ENCODE measurements at regions not wholly inside any gene's neighbourhood (a gene's known extent, or its start where the extent isn't known, plus 50 kb on each side); places are given as distances from the start of the nearest gene placed in this dataset.

GRCh38 chr11:128196235-128196634 lies 391.1 kb downstream of the ETS1 start:
- Mint-ChIP-seq H3K36me3 (ENCODE audit: low read depth, unreplicated experiment) (no peaks in the 10 kb centered on the region), H3K4me1 (ENCODE audit: low read depth, unreplicated experiment) (no peaks in the 10 kb centered on the region), H3K4me3 (ENCODE audit: unreplicated experiment) (no peak overlapping the region), H3K27ac (ENCODE audit: unreplicated experiment) (no peak overlapping the region), H3K9me3 (ENCODE audit: unreplicated experiment) (no peaks in the 10 kb centered on the region), H3K27me3 (ENCODE audit: low read depth, unreplicated experiment) (no peaks in the 10 kb centered on the region)
- Histone ChIP-seq H4K20me1 (ENCODE audit: insufficient read depth, low read length) (no peaks in the 10 kb centered on the region), H3K4me2 (ENCODE audit: low read length) (no peak overlapping the region), H3K9me3 (ENCODE audit: insufficient read depth, low read depth, low read length) (no peaks in the 10 kb centered on the region), H3K27me3 (ENCODE audit: insufficient read depth, low read length) (no peaks in the 10 kb centered on the region), H3K36me3 (ENCODE audit: insufficient read depth, low read length) (no peaks in the 10 kb centered on the region), H3K27ac (ENCODE audit: low read depth, low read length) (no peak overlapping the region), H3K79me2 (ENCODE audit: insufficient read depth, low read length) (no peaks in the 10 kb centered on the region), H3K4me3 (ENCODE audit: insufficient read depth, low read depth, low read length) (no peak overlapping the region), H2AFZ (ENCODE audit: low read depth, low read length) (no peak overlapping the region), H3K9ac (ENCODE audit: low read length) (no peak overlapping the region), H3K4me1 (ENCODE audit: insufficient read depth, low read length) (no peaks in the 10 kb centered on the region)
- TF ChIP-seq, protein P1, sequence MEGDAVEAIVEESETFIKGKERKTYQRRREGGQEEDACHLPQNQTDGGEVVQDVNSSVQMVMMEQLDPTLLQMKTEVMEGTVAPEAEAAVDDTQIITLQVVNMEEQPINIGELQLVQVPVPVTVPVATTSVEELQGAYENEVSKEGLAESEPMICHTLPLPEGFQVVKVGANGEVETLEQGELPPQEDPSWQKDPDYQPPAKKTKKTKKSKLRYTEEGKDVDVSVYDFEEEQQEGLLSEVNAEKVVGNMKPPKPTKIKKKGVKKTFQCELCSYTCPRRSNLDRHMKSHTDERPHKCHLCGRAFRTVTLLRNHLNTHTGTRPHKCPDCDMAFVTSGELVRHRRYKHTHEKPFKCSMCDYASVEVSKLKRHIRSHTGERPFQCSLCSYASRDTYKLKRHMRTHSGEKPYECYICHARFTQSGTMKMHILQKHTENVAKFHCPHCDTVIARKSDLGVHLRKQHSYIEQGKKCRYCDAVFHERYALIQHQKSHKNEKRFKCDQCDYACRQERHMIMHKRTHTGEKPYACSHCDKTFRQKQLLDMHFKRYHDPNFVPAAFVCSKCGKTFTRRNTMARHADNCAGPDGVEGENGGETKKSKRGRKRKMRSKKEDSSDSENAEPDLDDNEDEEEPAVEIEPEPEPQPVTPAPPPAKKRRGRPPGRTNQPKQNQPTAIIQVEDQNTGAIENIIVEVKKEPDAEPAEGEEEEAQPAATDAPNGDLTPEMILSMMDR (IDR thresholded peaks at IDR 0.05; ENCODE audit: insufficient read depth, low read depth, low read length), result no peak
- no peak for TF ChIP-seq EZH2 (IDR thresholded peaks at IDR 0.05; ENCODE audit: insufficient read depth, low read length)
- DNase-seq (ENCODE audit: low read depth) (no peak), FAIRE-seq (no peak)

DNA sequence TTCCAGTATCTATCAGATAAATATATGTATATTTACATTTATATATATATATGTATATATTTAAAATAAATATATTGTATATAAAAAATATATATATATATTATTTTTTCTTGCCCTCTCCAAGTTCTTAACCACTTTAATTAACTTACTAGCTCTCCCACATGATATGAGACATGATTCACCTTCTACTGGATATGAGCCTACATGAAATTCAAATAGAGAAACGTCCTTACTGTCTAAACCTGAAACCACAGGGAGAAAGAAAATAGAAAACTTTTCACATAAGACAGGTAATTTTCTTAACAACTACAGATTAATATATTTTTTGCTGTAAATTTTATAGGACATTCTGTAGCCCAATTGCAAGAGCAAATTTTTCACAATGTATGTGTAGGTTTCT lies 391.6 kb downstream of the ETS1 start:
- H3K9me3 ChIP-seq (ENCODE audit: insufficient read depth, low read depth, low read length), result no peaks in the 10 kb centered on the region
- no peaks in the 10 kb centered on the region for H3K27me3 ChIP-seq (ENCODE audit: insufficient read depth, low read length)
- H4K20me1 ChIP-seq (ENCODE audit: insufficient read depth, low read length), result no peaks in the 10 kb centered on the region
- no peak overlapping the region for H2AFZ ChIP-seq (ENCODE audit: low read depth, low read length)
- H3K4me3 Mint-ChIP-seq (ENCODE audit: unreplicated experiment), result no peak overlapping the region
- H3K4me1 Mint-ChIP-seq (ENCODE audit: low read depth, unreplicated experiment), result no peaks in the 10 kb centered on the region
- no peak overlapping the region for H3K9ac ChIP-seq (ENCODE audit: low read length)
- no peak for FAIRE-seq
- H3K27ac Mint-ChIP-seq (ENCODE audit: unreplicated experiment), result no peak overlapping the region
- no peaks in the 10 kb centered on the region for H3K9me3 Mint-ChIP-seq (ENCODE audit: unreplicated experiment)
- no peak overlapping the region for H3K4me2 ChIP-seq (ENCODE audit: low read length)
- TF ChIP-seq EZH2 (IDR thresholded peaks at IDR 0.05; ENCODE audit: insufficient read depth, low read length), result no peak
- TF ChIP-seq, protein P1 (IDR thresholded peaks at IDR 0.05; ENCODE audit: insufficient read depth, low read depth, low read length), result no peak
- H3K36me3 Mint-ChIP-seq (ENCODE audit: low read depth, unreplicated experiment), result no peaks in the 10 kb centered on the region
- no peaks in the 10 kb centered on the region for H3K36me3 ChIP-seq (ENCODE audit: insufficient read depth, low read length)
- no peaks in the 10 kb centered on the region for H3K27me3 Mint-ChIP-seq (ENCODE audit: low read depth, unreplicated experiment)
- no peaks in the 10 kb centered on the region for H3K4me1 ChIP-seq (ENCODE audit: insufficient read depth, low read length)
- H3K4me3 ChIP-seq (ENCODE audit: insufficient read depth, low read depth, low read length), result no peak overlapping the region
- no peak for DNase-seq (ENCODE audit: low read depth)
- no peak overlapping the region for H3K27ac ChIP-seq (ENCODE audit: low read depth, low read length)
- no peaks in the 10 kb centered on the region for H3K79me2 ChIP-seq (ENCODE audit: insufficient read depth, low read length)

- H3K4me3 ChIP-seq (ENCODE audit: insufficient read depth, low read depth, low read length), result no peak overlapping the region
- no peaks in the 10 kb centered on the region for H3K9me3 Mint-ChIP-seq (ENCODE audit: unreplicated experiment)
- H3K4me3 Mint-ChIP-seq (ENCODE audit: unreplicated experiment), result no peak overlapping the region
- H3K4me1 ChIP-seq (ENCODE audit: insufficient read depth, low read length), result no peaks in the 10 kb centered on the region
- no peak for DNase-seq (ENCODE audit: low read depth)
- no peaks in the 10 kb centered on the region for H3K4me1 Mint-ChIP-seq (ENCODE audit: low read depth, unreplicated experiment)
- FAIRE-seq, result no peak
- no peaks in the 10 kb centered on the region for H3K79me2 ChIP-seq (ENCODE audit: insufficient read depth, low read length)
- H4K20me1 ChIP-seq (ENCODE audit: insufficient read depth, low read length), result no peaks in the 10 kb centered on the region
- no peak overlapping the region for H3K27ac Mint-ChIP-seq (ENCODE audit: unreplicated experiment)
- H3K9me3 ChIP-seq (ENCODE audit: insufficient read depth, low read depth, low read length), result no peaks in the 10 kb centered on the region
- no peak overlapping the region for H3K27ac ChIP-seq (ENCODE audit: low read depth, low read length)
- no peaks in the 10 kb centered on the region for H3K36me3 ChIP-seq (ENCODE audit: insufficient read depth, low read length)
- TF ChIP-seq, protein P1 (IDR thresholded peaks at IDR 0.05; ENCODE audit: insufficient read depth, low read depth, low read length), result no peak
- TF ChIP-seq EZH2 (IDR thresholded peaks at IDR 0.05; ENCODE audit: insufficient read depth, low read length), result no peak
- H3K27me3 Mint-ChIP-seq (ENCODE audit: low read depth, unreplicated experiment), result no peaks in the 10 kb centered on the region
- H3K27me3 ChIP-seq (ENCODE audit: insufficient read depth, low read length), result no peaks in the 10 kb centered on the region
- H3K4me2 ChIP-seq (ENCODE audit: low read length), result no peak overlapping the region
- no peak overlapping the region for H3K9ac ChIP-seq (ENCODE audit: low read length)
- H2AFZ ChIP-seq (ENCODE audit: low read depth, low read length), result no peak overlapping the region
- H3K36me3 Mint-ChIP-seq (ENCODE audit: low read depth, unreplicated experiment), result no peaks in the 10 kb centered on the region
These were observed 392.2 kb downstream of the ETS1 start for GRCh38 chr11:128195057-128195751.

All from astrocyte (in vitro differentiated cells and primary cell).